CD4-positive, alpha-beta T cell (primary cell): ENCODE measurements at regions not wholly inside any gene's neighbourhood (a gene's known extent, or its start where the extent isn't known, plus 50 kb on each side); places are given as distances from the start of the nearest gene placed in this dataset.

Experiments
- ATAC-seq: fragments of 200-7000 bp; cut with Tn5 transposase; one replicate; pipeline ENCODE4 v1.10.0; 2022; ENCODE audit warnings: mild to moderate bottlenecking; ENCODE audit not compliant: poor library complexity
- CTCF ChIA-PET: fragments of 350-600 bp; sonication (Branson Sonifier 250); formaldehyde crosslinking; loops from one replicate; lab custom pipeline; 2021; ENCODE audit warnings: antibody characterized with exemption, inconsistent platforms; lab: Charles Lee
- POLR2A ChIA-PET: fragments of 350-600 bp; sonication (Branson Sonifier 250); formaldehyde crosslinking; loops from one replicate; lab custom pipeline; 2021; ENCODE audit warnings: antibody characterized with exemption, inconsistent platforms; lab: Charles Lee
- DNase-seq, 14 experiments: peaks; one replicate each; pipeline ENCODE4 v3.0.0-alpha.2; 2013 to 2020; ENCODE audit warnings: mixed read lengths in 2 of 14
- H3K27ac ChIP-seq, 2 donors: one replicate each; pipeline versions ENCODE4 v1.5.1 to v1.7.0; 2013; ENCODE audit warnings: low read length in 2 of 2, low read depth in 1 of 2, mild to moderate bottlenecking in 1 of 2
- H3K27me3 ChIP-seq, 2 experiments: 1 replicate in 1 of 2; 2 replicates in 1 of 2; pipeline versions ENCODE4 v1.6.1 to v1.7.0; 2013; ENCODE audit warnings: low read length in 2 of 2, control low read depth in 1 of 2, mild to moderate bottlenecking in 1 of 2, moderate library complexity in 1 of 2; ENCODE audit not compliant: insufficient read depth in 2 of 2, control insufficient read depth in 1 of 2
- H3K36me3 ChIP-seq: one replicate; pipeline ENCODE4 v1.6.1; 2013; ENCODE audit warnings: low read length, control low read depth; ENCODE audit not compliant: insufficient read depth
- H3K4me1 ChIP-seq: one replicate; pipeline ENCODE4 v1.6.1; 2013; ENCODE audit warnings: low read length, control low read depth; ENCODE audit not compliant: insufficient read depth
- H3K4me3 ChIP-seq: one replicate; pipeline ENCODE4 v1.5.1; 2013; ENCODE audit warnings: mild to moderate bottlenecking, low read length, moderate library complexity
- H3K9me3 ChIP-seq, 2 experiments: 1 replicate in 1 of 2; 2 replicates in 1 of 2; pipeline versions ENCODE4 v1.6.1 to v1.7.0; 2013; ENCODE audit warnings: low read length in 2 of 2, mild to moderate bottlenecking in 2 of 2, control low read depth in 1 of 2, moderate library complexity in 1 of 2; ENCODE audit not compliant: control insufficient read depth in 1 of 2, insufficient read depth in 1 of 2
- H3K27ac Mint-ChIP-seq: one replicate; pipeline ENCODE4 v1.8.0; 2020; ENCODE audit warnings: mixed read lengths
- H3K27me3 Mint-ChIP-seq: one replicate; pipeline ENCODE4 v1.8.0; 2021; ENCODE audit warnings: mixed read lengths
- H3K36me3 Mint-ChIP-seq: one replicate; pipeline ENCODE4 v1.8.0; 2021; ENCODE audit warnings: low read depth, mixed read lengths
- H3K4me1 Mint-ChIP-seq: one replicate; pipeline ENCODE4 v1.8.0; 2021; ENCODE audit warnings: low read depth, mixed read lengths
- H3K4me3 Mint-ChIP-seq: one replicate; pipeline ENCODE4 v1.8.0; 2020; ENCODE audit warnings: mild to moderate bottlenecking, mixed read lengths
- H3K9me3 Mint-ChIP-seq: one replicate; pipeline ENCODE4 v1.8.0; 2020; ENCODE audit warnings: mixed read lengths
- intact Hi-C, 2 experiments: fragments of 100-400 bp; cut with DNase I in 1 of 2; cut with micrococcal nuclease in 1 of 2; formaldehyde crosslinking; loops; one replicate each; pipeline versions ENCODE4 v1.15.1 to v1.9.0; 2023 to 2025; cut with DNase I, micrococcal nuclease
- TF ChIP-seq, protein P1 (sequence below): fragments of 200-600 bp; IDR thresholded peaks from one replicate; pipeline ENCODE4 v1.8.0; 2022; ENCODE audit warnings: antibody characterized with exemption, mild to moderate bottlenecking

DNA sequence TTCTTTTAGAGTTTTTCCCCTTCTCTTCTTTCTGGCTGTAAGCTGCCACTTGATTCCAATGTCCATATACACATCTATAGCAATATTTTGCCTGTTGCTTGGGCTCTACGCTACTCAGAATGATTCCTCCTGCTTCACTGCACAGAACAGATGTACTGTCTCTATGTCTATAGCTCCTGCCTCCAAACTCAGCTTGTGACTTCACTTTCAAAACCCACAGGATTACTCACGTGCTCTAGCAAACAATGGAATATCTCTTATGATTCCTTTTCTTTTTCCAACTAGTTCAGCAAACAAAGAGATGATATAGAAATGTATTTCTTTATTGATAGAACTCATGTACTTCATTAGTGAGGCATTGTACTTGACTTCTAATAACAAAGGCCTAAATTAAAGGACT lies 80.5 kb upstream of the SOX13 start:
- Histone ChIP-seq H3K9me3 (no peaks in the 10 kb centered on the region), H3K36me3 (no peaks in the 10 kb centered on the region), H3K4me3 (no peak overlapping the region), H3K4me1 (no peaks in the 10 kb centered on the region), H3K27ac (no peak overlapping the region), H3K27me3 (peaks cover 5% of the 10 kb centered on the region in 2 experiments)
- DNase-seq (no peak), ATAC-seq (no peak)
- Mint-ChIP-seq H3K4me1 (no peaks in the 10 kb centered on the region), H3K9me3 (no peaks in the 10 kb centered on the region), H3K4me3 (no peak overlapping the region), H3K27me3 (peaks cover 18% of the 10 kb centered on the region), H3K36me3 (no peaks in the 10 kb centered on the region), H3K27ac (no peak overlapping the region)
- POLR2A ChIA-PET, result no interaction called here
- intact Hi-C loops, result no loop called here
- CTCF ChIA-PET, result interaction anchor here (0.7 kb wide), 1 partner anchor 928 kb away, joined by 3 read pairs; no protein-coding TSS in a partner anchor
- TF ChIP-seq, protein P1, sequence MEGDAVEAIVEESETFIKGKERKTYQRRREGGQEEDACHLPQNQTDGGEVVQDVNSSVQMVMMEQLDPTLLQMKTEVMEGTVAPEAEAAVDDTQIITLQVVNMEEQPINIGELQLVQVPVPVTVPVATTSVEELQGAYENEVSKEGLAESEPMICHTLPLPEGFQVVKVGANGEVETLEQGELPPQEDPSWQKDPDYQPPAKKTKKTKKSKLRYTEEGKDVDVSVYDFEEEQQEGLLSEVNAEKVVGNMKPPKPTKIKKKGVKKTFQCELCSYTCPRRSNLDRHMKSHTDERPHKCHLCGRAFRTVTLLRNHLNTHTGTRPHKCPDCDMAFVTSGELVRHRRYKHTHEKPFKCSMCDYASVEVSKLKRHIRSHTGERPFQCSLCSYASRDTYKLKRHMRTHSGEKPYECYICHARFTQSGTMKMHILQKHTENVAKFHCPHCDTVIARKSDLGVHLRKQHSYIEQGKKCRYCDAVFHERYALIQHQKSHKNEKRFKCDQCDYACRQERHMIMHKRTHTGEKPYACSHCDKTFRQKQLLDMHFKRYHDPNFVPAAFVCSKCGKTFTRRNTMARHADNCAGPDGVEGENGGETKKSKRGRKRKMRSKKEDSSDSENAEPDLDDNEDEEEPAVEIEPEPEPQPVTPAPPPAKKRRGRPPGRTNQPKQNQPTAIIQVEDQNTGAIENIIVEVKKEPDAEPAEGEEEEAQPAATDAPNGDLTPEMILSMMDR, result no peak

DNA sequence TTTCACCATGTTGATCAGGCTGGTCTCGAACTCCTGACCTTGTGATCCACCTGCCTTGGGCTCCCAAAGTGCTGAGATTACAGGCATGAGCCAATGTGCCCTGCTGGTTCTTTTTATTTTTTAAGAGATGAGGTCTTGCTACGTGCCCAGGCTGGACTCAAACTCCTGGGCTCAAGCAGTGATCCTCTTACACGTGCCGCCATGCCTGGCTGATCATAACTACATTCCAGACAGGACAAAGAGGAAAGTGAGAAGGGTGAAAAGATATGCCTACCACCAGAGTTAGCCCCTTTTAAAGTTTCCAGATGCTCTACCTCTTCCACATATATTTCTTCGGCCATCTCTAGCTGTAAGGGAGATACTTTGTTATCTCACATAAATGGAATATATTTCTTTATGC lies 79.7 kb upstream of the SOX13 start:
- ChIA-PET CTCF (no interaction called here), POLR2A (no interaction called here)
- no peaks in the 10 kb centered on the region for H3K9me3 ChIP-seq
- H3K4me3 ChIP-seq, result no peak overlapping the region
- no peaks in the 10 kb centered on the region for H3K36me3 Mint-ChIP-seq
- H3K9me3 Mint-ChIP-seq, result no peaks in the 10 kb centered on the region
- no peak overlapping the region for H3K27ac ChIP-seq
- intact Hi-C loops, result no loop called here
- no peaks in the 10 kb centered on the region for H3K36me3 ChIP-seq
- DNase-seq (no peak), ATAC-seq (no peak)
- no peaks in the 10 kb centered on the region for H3K4me1 Mint-ChIP-seq
- no peak overlapping the region for H3K27ac Mint-ChIP-seq
- TF ChIP-seq, protein P1, result no peak
- no peak overlapping the region for H3K4me3 Mint-ChIP-seq
- no peaks in the 10 kb centered on the region for H3K4me1 ChIP-seq
- H3K27me3 ChIP-seq, result peaks cover 5% of the 10 kb centered on the region in 2 experiments
- H3K27me3 Mint-ChIP-seq, result peaks cover 18% of the 10 kb centered on the region

DNA sequence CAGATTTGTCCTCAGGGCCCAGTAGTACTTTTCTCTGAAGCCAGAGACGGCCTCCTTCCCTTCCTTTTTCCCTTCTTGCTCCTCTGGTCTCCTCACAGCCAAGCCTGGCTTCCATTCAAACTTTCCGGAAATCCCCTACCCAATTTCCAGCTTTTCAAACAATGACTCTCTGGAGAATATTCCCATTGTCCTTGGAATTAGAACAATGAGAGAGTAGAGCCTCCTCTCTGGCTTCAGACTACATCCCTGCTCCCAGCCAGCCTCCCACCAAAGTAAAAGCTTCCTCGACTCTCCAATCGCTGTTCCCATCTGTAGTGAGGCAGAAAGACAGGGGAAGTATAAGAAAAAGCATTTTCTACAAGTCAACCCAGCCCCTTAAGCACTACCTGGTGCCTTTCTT lies 77.7 kb upstream of the SOX13 start:
- Histone ChIP-seq H3K36me3 (no peaks in the 10 kb centered on the region), H3K4me1 (no peaks in the 10 kb centered on the region), H3K27me3 (peaks cover 5% of the 10 kb centered on the region in 2 experiments), H3K4me3 (no peak overlapping the region), H3K27ac (no peak overlapping the region), H3K9me3 (peaks cover 0 to under 1% of the 10 kb centered on the region in 2 experiments)
- Mint-ChIP-seq H3K4me1 (no peaks in the 10 kb centered on the region), H3K9me3 (no peaks in the 10 kb centered on the region), H3K36me3 (no peaks in the 10 kb centered on the region), H3K4me3 (no peak overlapping the region), H3K27ac (no peak overlapping the region), H3K27me3 (peaks cover 18% of the 10 kb centered on the region)
- intact Hi-C loops, result no loop called here
- ATAC-seq, result no peak
- TF ChIP-seq, protein P1, result no peak
- DNase-seq, result no peak
- POLR2A ChIA-PET, result no interaction called here
- CTCF ChIA-PET, result no interaction called here
